SJSA1 (cell line): ENCODE measurements at regions not wholly inside any gene's neighbourhood (a gene's known extent, or its start where the extent isn't known, plus 50 kb on each side); places are given as distances from the start of the nearest gene placed in this dataset.

Experiments
- DNase-seq, 2 experiments: peaks; one replicate each; pipeline ENCODE4 v3.0.0-alpha.2; 2015 to 2020; ENCODE audit warnings: low spot score in 2 of 2, low read depth in 1 of 2
- H3K27ac ChIP-seq: fragments of 250-450 bp; sonication (Bioruptor Pico); 2 replicates; pipeline ENCODE4 v1.5.1; 2020; ENCODE audit warnings: mild to moderate bottlenecking, moderate library complexity
- H3K27me3 ChIP-seq: fragments of 250-450 bp; sonication (Bioruptor Pico); replicated peaks from 2 replicates; pipeline ENCODE4 v1.5.1; 2020; ENCODE audit warnings: mild to moderate bottlenecking, moderate library complexity
- H3K36me3 ChIP-seq: fragments of 250-450 bp; sonication (Bioruptor Pico); 2 replicates; pipeline ENCODE4 v1.5.1; 2020; ENCODE audit warnings: mild to moderate bottlenecking
- H3K4me1 ChIP-seq: fragments of 250-450 bp; sonication (Bioruptor Pico); replicated peaks from 2 replicates; pipeline ENCODE4 v1.6.1; 2021; ENCODE audit warnings: mild to moderate bottlenecking
- H3K4me3 ChIP-seq: fragments of 250-450 bp; sonication (Bioruptor Pico); 2 replicates; pipeline ENCODE4 v1.5.1; 2020; ENCODE audit warnings: mild to moderate bottlenecking
- H3K9me3 ChIP-seq: fragments of 250-450 bp; sonication (Bioruptor Pico); replicated peaks from 2 replicates; pipeline ENCODE4 v1.5.1; 2020; ENCODE audit warnings: mild to moderate bottlenecking

DNA sequence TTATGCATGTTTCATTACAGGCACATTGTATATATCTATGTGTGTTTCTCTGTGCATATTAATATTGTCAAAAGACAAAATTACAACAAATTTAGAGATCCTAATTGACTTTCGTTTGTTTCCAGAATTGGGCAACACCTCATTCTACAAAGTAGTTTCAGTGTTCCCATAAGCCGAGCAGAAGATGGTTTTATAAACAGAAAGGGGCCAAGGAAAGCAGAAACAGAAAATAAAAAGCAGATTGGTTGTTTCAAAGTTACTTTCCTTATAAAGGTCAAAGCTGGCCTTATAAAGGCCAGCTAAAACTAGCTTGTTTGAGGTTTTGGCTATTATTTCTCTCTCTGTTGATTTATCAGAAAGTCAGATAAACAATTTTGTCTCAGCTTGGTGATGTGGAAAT lies 116.2 kb upstream of the FGGY start:
- no peak overlapping the region for H3K4me3 ChIP-seq
- no peak for DNase-seq
- H3K9me3 ChIP-seq, result no peaks in the 10 kb centered on the region
- H3K36me3 ChIP-seq, result no peaks in the 10 kb centered on the region
- no peak overlapping the region for H3K27ac ChIP-seq
- no peaks in the 10 kb centered on the region for H3K4me1 ChIP-seq
- H3K27me3 ChIP-seq, result no peaks in the 10 kb centered on the region

- Histone ChIP-seq H3K9me3 (no peaks in the 10 kb centered on the region), H3K4me3 (no peak overlapping the region), H3K27ac (no peak overlapping the region), H3K36me3 (no peaks in the 10 kb centered on the region), H3K27me3 (no peaks in the 10 kb centered on the region), H3K4me1 (no peaks in the 10 kb centered on the region)
- DNase-seq, result no peak
Observed at GRCh38 chr1:59183749-59184317, 113.1 kb upstream of the FGGY start.

DNA sequence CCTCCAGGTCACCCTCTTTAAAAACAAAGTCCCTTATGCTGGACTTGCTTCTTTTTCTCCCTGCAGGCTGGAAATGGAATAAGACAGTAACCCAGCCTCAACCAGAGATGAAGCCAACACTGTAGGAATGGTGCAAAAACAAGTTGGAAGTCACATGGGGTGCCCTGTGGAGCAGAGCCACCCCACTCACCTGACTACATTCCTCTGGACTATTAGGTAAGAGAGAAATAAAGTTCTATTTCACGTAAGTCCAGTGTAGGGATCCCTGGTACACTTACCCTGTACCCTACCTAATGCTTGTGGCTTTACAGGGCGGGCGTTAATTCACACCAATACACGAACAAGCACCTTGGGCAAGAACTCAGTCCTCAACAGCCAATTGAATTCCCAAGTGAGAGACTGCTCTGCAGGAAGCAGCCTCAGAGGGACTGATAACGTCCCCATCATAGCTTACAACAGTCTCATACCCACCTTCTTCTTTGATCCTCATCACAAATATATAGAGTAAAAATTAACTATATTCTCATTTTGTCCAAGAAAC lies 112.5 kb upstream of the FGGY start:
- Histone ChIP-seq H3K27ac (no peak overlapping the region), H3K4me3 (no peak overlapping the region), H3K9me3 (no peaks in the 10 kb centered on the region), H3K4me1 (no peaks in the 10 kb centered on the region), H3K36me3 (no peaks in the 10 kb centered on the region), H3K27me3 (no peaks in the 10 kb centered on the region)
- no peak for DNase-seq

GRCh38 chr1:59185163-59185860 lies 111.6 kb upstream of the FGGY start:
- Histone ChIP-seq H3K36me3 (no peaks in the 10 kb centered on the region), H3K27me3 (no peaks in the 10 kb centered on the region), H3K4me3 (no peak overlapping the region), H3K9me3 (no peaks in the 10 kb centered on the region), H3K4me1 (no peaks in the 10 kb centered on the region), H3K27ac (no peak overlapping the region)
- DNase-seq, result no peak

GRCh38 chr1:59186656-59187055 lies 110.2 kb upstream of the FGGY start:
- H3K27me3 ChIP-seq, result no peaks in the 10 kb centered on the region
- no peaks in the 10 kb centered on the region for H3K9me3 ChIP-seq
- DNase-seq, result no peak
- H3K36me3 ChIP-seq, result no peaks in the 10 kb centered on the region
- no peak overlapping the region for H3K4me3 ChIP-seq
- no peak overlapping the region for H3K27ac ChIP-seq
- H3K4me1 ChIP-seq, result no peaks in the 10 kb centered on the region

DNA sequence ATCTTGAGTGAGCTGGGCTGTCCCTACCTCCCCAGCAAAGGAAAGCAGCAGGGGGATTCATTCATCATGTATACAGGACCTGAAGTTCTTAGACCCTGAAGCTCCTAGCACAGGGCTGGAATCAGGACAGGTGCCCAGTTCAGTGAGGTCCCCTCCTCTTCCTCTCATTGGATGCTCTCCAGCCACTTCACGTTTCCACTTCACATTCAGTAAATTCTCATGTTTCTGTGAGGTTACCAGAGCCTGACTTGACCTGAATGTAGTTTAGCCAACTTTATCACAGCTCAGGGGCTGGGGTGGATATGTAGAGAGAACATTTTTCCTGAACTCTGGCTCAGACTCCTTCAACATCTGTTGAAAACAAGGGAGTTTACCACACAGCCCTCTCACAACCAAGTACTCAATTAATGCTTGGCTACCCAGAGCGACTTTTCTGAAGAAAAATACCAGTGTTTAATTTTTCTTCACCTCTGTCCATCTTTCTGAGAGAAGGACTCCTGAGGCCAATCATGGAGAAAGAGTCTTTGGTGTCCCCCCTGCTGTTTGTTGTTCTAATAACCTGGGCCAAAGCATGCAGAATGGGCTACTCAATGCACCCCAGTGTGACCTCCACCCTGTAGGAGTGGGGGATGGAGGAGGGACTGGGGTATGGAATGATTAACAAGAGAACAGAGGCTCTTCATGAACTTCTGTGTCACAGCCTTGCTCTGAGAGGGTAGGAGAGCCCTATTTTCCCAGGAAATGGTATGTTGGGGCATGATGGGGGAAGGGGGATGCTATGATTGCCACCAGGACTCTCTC lies 108.3 kb upstream of the FGGY start:
- Histone ChIP-seq H3K27ac (no peak overlapping the region), H3K4me1 (no peaks in the 10 kb centered on the region), H3K27me3 (no peaks in the 10 kb centered on the region), H3K4me3 (no peak overlapping the region), H3K9me3 (no peaks in the 10 kb centered on the region), H3K36me3 (no peaks in the 10 kb centered on the region)
- DNase-seq, result no peak

DNA sequence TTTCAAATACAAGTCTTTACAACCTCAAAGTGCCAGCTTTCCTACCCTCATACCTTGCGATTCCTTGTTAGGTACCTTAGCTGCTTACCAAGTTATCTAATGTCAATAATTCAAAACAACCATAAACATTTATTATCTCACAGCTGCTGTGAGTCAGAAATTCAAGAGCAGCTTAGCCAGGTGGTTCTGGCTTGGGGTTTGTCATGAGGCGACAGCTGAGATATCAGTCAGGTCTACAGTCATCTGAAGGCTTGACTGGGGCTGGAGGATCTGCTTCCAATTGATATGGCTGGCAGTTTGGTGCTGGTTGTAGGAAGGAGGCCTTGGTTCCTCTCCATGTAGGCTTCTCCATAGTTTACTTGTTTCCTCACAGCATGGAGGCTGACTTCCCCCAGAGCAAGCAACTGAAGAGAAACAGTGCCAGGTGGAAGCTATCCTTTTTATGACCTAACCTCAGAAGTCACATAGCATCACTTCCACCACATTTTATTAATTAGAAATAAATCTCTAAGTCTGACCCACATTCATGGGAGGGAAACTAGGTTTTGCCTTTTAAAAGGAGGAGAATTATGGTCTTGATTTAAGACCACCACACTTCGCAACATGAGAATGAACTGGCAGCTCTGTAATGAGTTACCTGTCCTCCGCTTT lies 103.3 kb upstream of the FGGY start:
- Histone ChIP-seq H3K27me3 (no peaks in the 10 kb centered on the region), H3K4me3 (no peak overlapping the region), H3K9me3 (no peaks in the 10 kb centered on the region), H3K36me3 (no peaks in the 10 kb centered on the region), H3K27ac (no peak overlapping the region), H3K4me1 (no peaks in the 10 kb centered on the region)
- no peak for DNase-seq

GRCh38 chr1:59194621-59195020 lies 102.3 kb upstream of the FGGY start:
- Histone ChIP-seq H3K27ac (no peak overlapping the region), H3K27me3 (no peaks in the 10 kb centered on the region), H3K4me1 (no peaks in the 10 kb centered on the region), H3K9me3 (no peaks in the 10 kb centered on the region), H3K36me3 (no peaks in the 10 kb centered on the region), H3K4me3 (no peak overlapping the region)
- no peak for DNase-seq

- no peak overlapping the region for H3K4me3 ChIP-seq
- no peak overlapping the region for H3K27ac ChIP-seq
- no peak for DNase-seq
- no peaks in the 10 kb centered on the region for H3K36me3 ChIP-seq
- no peaks in the 10 kb centered on the region for H3K9me3 ChIP-seq
- no peaks in the 10 kb centered on the region for H3K4me1 ChIP-seq
- no peaks in the 10 kb centered on the region for H3K27me3 ChIP-seq
Observed at GRCh38 chr1:59195151-59195550, 101.7 kb upstream of the FGGY start.

DNA sequence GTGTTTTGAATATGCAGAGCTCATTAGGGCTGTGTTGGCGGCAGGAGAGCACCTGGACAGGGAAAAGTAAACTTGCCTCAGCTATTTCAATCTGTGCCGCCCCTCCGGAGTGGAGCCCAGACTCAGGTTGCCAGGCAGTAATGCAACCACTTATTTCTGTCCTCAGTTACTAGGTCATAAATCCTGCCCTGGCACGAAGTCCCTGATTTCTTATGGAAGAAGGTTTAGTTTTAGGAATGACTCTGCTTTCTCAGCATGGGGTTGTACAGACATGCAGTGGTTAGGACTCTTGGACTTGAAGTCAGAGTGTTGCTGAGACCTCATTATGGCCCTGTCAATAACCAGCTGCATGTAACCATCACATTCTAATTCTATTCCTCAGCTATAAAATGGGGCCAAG lies 98.3 kb upstream of the FGGY start:
- no peaks in the 10 kb centered on the region for H3K4me1 ChIP-seq
- H3K4me3 ChIP-seq, result no peak overlapping the region
- no peaks in the 10 kb centered on the region for H3K36me3 ChIP-seq
- H3K27ac ChIP-seq, result no peak overlapping the region
- no peaks in the 10 kb centered on the region for H3K9me3 ChIP-seq
- H3K27me3 ChIP-seq, result no peaks in the 10 kb centered on the region
- no peak for DNase-seq

DNA sequence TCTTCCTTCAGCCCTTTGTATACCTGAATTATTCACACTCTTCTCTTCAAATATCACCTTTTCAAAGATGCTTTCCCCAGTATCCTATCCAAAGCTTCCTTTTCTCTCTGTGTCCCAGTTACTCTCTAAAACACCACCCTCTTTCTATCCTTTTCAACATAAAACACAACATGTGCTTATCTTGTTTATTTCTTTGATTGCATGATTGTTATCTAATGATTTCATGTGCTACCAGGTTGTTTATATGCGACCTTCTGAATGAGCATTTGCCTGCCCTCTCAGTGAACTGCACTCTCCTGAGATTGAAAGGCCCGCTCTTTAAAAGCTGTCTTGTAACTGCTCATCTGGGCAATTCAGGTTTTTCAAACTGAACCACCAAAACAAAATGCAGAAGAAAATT lies 97.7 kb upstream of the FGGY start:
- Histone ChIP-seq H3K36me3 (no peaks in the 10 kb centered on the region), H3K4me3 (no peak overlapping the region), H3K9me3 (no peaks in the 10 kb centered on the region), H3K4me1 (no peaks in the 10 kb centered on the region), H3K27me3 (no peaks in the 10 kb centered on the region), H3K27ac (no peak overlapping the region)
- no peak for DNase-seq

DNA sequence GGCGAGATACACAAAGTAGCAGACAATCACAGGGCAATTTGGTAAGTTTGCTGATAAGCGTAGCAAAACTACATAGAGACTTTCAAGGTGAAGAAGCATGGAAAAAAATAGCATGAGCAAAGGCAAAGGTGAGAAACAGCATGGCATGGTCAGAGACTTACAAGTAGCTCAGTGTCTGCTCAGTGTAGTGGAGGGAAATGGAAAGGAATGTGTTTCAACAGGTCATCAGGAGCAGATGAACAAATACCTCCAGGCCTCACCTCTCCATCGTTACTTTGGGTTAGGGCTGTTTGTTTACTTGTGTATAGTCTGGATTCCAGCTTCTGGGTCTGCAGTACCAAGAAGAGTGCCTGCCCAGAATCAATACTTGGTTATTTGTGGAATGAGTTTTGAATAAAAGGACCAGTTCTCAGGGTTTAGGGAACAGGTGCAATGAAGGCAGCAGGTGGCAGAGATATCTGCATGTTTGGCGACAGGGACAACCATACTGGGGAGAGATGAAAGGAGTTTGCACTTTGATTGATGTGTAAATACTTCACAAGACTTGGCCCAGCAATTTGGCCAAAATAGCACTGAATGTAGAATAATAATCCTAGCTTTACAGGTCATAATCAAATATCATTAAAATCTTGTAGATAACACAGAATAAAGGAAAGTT lies 97.0 kb upstream of the FGGY start:
- DNase-seq, result no peak
- Histone ChIP-seq H3K9me3 (no peaks in the 10 kb centered on the region), H3K36me3 (no peaks in the 10 kb centered on the region), H3K27me3 (no peaks in the 10 kb centered on the region), H3K4me1 (no peaks in the 10 kb centered on the region), H3K4me3 (no peak overlapping the region), H3K27ac (no peak overlapping the region)

GRCh38 chr1:59201341-59201740 lies 95.6 kb upstream of the FGGY start:
- Histone ChIP-seq H3K4me3 (no peak overlapping the region), H3K9me3 (no peaks in the 10 kb centered on the region; the same call in 1 of the 2 replicates), H3K4me1 (no peaks in the 10 kb centered on the region), H3K36me3 (no peaks in the 10 kb centered on the region), H3K27ac (no peak overlapping the region), H3K27me3 (no peaks in the 10 kb centered on the region)
- DNase-seq, result no peak
